Chondrocyte (in vitro differentiated cells): ENCODE measurements at regions not wholly inside any gene's neighbourhood (a gene's known extent, or its start where the extent isn't known, plus 50 kb on each side); places are given as distances from the start of the nearest gene placed in this dataset.

Experiments used
- DNase-seq: peaks from one replicate; pipeline ENCODE4 v3.0.0; 2021; ENCODE audit warnings: mixed read lengths, low spot score
- H3K27ac Mint-ChIP-seq: one replicate; pipeline ENCODE4 v1.8.0; 2021; ENCODE audit warnings: mild to moderate bottlenecking, moderate library complexity, mixed read lengths; ENCODE audit not compliant: unreplicated experiment
- H3K27me3 Mint-ChIP-seq: 2 replicates; pipeline ENCODE4 v1.8.0; 2021; ENCODE audit warnings: low read depth, mixed read lengths
- H3K36me3 Mint-ChIP-seq: 2 replicates; pipeline ENCODE4 v1.8.0; 2021; ENCODE audit warnings: low read depth, mixed read lengths
- H3K4me1 Mint-ChIP-seq: 2 replicates; pipeline ENCODE4 v1.8.0; 2021; ENCODE audit warnings: low read depth, mild to moderate bottlenecking, mixed read lengths
- H3K4me3 Mint-ChIP-seq: one replicate; pipeline ENCODE4 v1.8.0; 2021; ENCODE audit warnings: mild to moderate bottlenecking, moderate library complexity, mixed read lengths; ENCODE audit not compliant: unreplicated experiment
- H3K9me3 Mint-ChIP-seq: 2 replicates; pipeline ENCODE4 v1.8.0; 2021; ENCODE audit warnings: low read depth, mixed read lengths
- TF ChIP-seq, protein P1 (sequence below): fragments of 200-600 bp; sonication (generic); IDR thresholded peaks from 2 replicates; pipeline ENCODE4 v1.5.0; 2021; ENCODE audit warnings: antibody characterized with exemption, mild to moderate bottlenecking, moderate library complexity

DNA sequence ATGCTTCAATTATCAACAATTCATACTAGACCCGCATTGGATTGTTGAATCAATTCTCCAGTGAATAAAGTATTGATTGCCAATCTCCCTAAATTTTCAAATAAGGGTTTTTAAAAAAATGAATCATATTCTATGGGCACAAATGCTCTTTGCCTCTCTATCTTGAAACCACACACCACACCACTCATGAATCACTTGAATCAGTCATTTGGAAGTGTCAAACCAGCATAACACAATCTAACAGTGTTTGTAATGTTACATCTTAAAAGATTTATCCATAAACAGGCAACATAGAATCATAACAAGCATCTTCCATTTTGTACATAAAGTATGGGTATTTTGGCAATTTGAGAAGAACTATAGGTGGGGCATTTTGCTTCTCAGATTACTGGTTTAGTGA lies 219.5 kb upstream of the MIR17HG start:
- no peak overlapping the region for H3K27ac Mint-ChIP-seq
- H3K9me3 Mint-ChIP-seq = peaks cover 4% of the 10 kb centered on the region
- TF ChIP-seq, protein P1, sequence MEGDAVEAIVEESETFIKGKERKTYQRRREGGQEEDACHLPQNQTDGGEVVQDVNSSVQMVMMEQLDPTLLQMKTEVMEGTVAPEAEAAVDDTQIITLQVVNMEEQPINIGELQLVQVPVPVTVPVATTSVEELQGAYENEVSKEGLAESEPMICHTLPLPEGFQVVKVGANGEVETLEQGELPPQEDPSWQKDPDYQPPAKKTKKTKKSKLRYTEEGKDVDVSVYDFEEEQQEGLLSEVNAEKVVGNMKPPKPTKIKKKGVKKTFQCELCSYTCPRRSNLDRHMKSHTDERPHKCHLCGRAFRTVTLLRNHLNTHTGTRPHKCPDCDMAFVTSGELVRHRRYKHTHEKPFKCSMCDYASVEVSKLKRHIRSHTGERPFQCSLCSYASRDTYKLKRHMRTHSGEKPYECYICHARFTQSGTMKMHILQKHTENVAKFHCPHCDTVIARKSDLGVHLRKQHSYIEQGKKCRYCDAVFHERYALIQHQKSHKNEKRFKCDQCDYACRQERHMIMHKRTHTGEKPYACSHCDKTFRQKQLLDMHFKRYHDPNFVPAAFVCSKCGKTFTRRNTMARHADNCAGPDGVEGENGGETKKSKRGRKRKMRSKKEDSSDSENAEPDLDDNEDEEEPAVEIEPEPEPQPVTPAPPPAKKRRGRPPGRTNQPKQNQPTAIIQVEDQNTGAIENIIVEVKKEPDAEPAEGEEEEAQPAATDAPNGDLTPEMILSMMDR = no peak
- peaks cover 10% of the 10 kb centered on the region for H3K4me1 Mint-ChIP-seq
- no peaks in the 10 kb centered on the region for H3K27me3 Mint-ChIP-seq
- no peak for DNase-seq
- H3K4me3 Mint-ChIP-seq = no peak overlapping the region
- no peaks in the 10 kb centered on the region for H3K36me3 Mint-ChIP-seq

DNA sequence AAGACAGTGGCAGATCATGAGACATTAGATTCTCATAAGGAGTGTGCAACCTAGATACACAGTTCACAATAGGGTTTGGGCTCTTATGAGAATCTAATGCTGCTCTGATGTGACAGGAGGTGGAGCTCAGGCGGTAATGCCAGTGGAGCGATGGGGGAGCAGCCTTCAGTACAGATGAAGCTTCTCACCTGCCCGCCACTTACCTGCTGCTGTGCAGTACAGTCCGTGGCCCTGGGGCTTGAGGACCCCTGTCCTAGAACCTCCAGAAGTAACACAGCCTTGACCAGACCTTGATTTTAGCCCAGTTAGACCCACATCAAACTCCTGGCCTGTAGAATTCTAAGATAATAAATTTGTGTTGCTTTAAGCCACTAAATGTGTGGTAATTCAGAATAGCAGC lies 215.1 kb upstream of the MIR17HG start:
- H3K27me3 Mint-ChIP-seq = no peaks in the 10 kb centered on the region
- H3K4me1 Mint-ChIP-seq = peaks cover 21% of the 10 kb centered on the region
- H3K9me3 Mint-ChIP-seq = peaks cover 4% of the 10 kb centered on the region
- H3K27ac Mint-ChIP-seq = no peak overlapping the region
- H3K36me3 Mint-ChIP-seq = no peaks in the 10 kb centered on the region
- TF ChIP-seq, protein P1 = no peak
- H3K4me3 Mint-ChIP-seq = no peak overlapping the region
- no peak for DNase-seq

DNA sequence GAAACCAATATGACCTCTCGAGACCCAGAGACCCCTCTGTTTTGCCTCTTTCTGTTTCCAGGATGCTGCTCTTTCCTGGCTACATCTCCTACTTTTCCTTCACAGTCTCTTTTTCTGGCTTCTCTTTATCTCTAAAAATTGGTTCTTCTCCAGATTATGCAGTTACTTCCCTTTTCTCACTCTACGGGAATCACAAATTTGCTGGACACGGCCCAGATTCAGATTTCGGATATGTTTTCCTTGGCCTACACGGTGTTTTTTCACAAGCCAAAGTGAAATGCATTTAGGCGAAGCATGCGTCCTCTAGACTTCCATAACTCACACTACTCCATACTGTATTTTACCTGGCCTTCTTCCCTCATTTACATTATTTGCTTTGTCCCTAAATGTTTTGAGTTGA lies 214.7 kb upstream of the MIR17HG start:
- H3K27ac Mint-ChIP-seq = no peak overlapping the region
- H3K4me1 Mint-ChIP-seq = peaks cover 25% of the 10 kb centered on the region
- no peaks in the 10 kb centered on the region for H3K36me3 Mint-ChIP-seq
- DNase-seq = no peak
- H3K27me3 Mint-ChIP-seq = no peaks in the 10 kb centered on the region
- TF ChIP-seq, protein P1 = no peak
- H3K9me3 Mint-ChIP-seq = peaks cover 4% of the 10 kb centered on the region
- H3K4me3 Mint-ChIP-seq = no peak overlapping the region

DNA sequence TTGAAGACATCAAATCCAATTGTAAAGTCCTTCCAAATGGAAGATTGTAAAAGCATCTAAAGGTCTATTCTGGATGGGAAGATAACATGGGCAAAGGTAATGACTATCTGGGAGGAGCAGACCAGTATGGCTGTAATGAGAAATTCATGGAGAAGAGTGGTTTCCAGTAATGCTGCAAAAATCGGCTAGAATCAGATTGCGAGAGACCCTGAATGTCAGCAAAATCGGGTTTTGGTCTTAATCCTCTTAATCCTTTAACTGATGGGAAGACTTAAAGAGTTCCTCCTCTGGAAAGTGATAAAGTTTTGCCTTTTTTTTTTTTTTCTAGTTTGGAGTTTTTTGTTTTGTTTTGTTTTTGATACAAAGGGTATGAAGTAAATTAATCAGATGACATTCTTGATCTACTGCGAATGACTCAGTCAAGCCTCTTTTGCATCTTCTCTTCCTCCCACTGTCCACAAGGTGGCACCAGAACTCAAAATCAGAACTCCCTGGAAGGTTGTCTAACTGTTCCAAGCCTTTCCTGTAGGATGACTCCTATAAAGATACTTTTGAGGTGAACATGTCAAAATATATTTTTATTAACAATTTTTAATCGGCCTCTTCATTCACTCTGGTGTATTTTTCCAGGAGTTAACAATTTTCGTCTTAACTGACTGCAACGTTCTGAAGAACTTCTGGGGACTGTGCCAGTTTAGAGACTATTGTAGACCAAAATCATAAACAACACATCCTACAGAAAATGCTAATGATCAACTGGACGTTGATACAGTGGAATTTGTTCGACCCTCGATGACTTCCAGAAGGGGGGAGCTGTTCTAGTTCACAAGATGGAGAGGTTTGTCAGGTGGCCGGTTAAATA lies 213.3 kb upstream of the MIR17HG start:
- TF ChIP-seq, protein P1 = peak; percentile 97
- Mint-ChIP-seq H3K9me3 (peaks cover 4% of the 10 kb centered on the region), H3K27me3 (no peaks in the 10 kb centered on the region), H3K4me1 (peaks cover 28% of the 10 kb centered on the region), H3K36me3 (no peaks in the 10 kb centered on the region), H3K27ac (no peak overlapping the region), H3K4me3 (no peak overlapping the region)
- no peak for DNase-seq

DNA sequence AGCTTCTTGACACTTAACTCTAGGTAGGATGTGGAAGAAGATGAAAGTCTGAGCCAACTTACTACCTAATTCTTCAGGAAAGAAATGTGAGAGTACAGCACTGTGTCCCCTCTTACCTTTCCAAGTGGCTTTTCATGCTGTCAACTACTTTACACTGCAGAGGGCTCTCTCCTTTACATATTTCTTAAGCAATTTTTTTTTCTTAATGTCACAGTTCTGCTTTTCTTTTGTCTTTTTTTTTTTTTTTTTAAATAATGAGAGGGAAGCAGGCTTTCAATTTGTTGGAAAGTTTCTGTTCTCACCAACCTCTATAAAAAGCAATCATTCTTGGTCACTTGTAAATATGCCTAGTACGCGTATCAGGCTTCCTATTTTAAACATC lies 212.7 kb upstream of the MIR17HG start:
- no peak overlapping the region for H3K27ac Mint-ChIP-seq
- H3K4me1 Mint-ChIP-seq = peaks cover 28% of the 10 kb centered on the region
- no peak overlapping the region for H3K4me3 Mint-ChIP-seq
- H3K36me3 Mint-ChIP-seq = no peaks in the 10 kb centered on the region
- peaks cover 4% of the 10 kb centered on the region for H3K9me3 Mint-ChIP-seq
- no peak for DNase-seq
- no peaks in the 10 kb centered on the region for H3K27me3 Mint-ChIP-seq
- TF ChIP-seq, protein P1 = no peak
